PC-3 (cell line): ENCODE measurements at regions not wholly inside any gene's neighbourhood (a gene's known extent, or its start where the extent isn't known, plus 50 kb on each side); places are given as distances from the start of the nearest gene placed in this dataset.
A peak's percentile ranks its signal among the peaks of the same experiment; 100 is the strongest.

Experiments used
- ATAC-seq: fragments of 200-7000 bp; cut with Tn5 transposase; 2 replicates; pipeline ENCODE4 v1.9.1; 2020; ENCODE audit warnings: mild to moderate bottlenecking, moderate library complexity
- BruUV-seq: library from RNA; stranded (reverse); fragments of 400-500 nt; replicated peaks from 2 replicates; lab custom pipeline; 2021; lab: Mats Ljungman, UMichigan
- CTCF ChIA-PET: fragments of 300-600 bp; sonication (Branson Sonifier 250); formaldehyde crosslinking; loops from one replicate; lab custom pipeline; 2022; ENCODE audit warnings: antibody characterized with exemption; lab: Charles Lee
- POLR2A ChIA-PET: fragments of 300-600 bp; sonication (Branson Sonifier 250); formaldehyde crosslinking; loops from one replicate; lab custom pipeline; 2022; ENCODE audit warnings: antibody characterized with exemption; ENCODE audit not compliant: unreplicated experiment; lab: Charles Lee
- DNase-seq: peaks from one replicate; pipeline ENCODE4 v3.0.0-alpha.2; 2015
- H2AFZ ChIP-seq: fragments of 300-600 bp; sonication (generic); 2 replicates; pipeline ENCODE4 v1.6.0; 2016; ENCODE audit warnings: antibody characterized with exemption, low read length
- H3F3A ChIP-seq: fragments of 300-600 bp; sonication (generic); one replicate; pipeline ENCODE4 v1.6.0; 2017; ENCODE audit warnings: antibody characterized with exemption, low read length, control low read depth, mild to moderate bottlenecking; ENCODE audit not compliant: unreplicated experiment
- H3K27ac ChIP-seq: fragments of 300-600 bp; sonication (generic); 2 replicates; pipeline ENCODE4 v1.5.1; 2016; ENCODE audit warnings: mild to moderate bottlenecking, low read length
- H3K27me3 ChIP-seq: fragments of 300-600 bp; sonication (generic); 2 replicates; pipeline ENCODE4 v1.6.1; 2016; ENCODE audit warnings: low read length, mixed read lengths
- H3K36me3 ChIP-seq: fragments of 300-600 bp; sonication (generic); 2 replicates; pipeline ENCODE4 v1.6.1; 2016; ENCODE audit warnings: low read depth, mixed run types, low read length, mixed read lengths
- H3K4me1 ChIP-seq: fragments of 300-600 bp; sonication (generic); 2 replicates; pipeline ENCODE4 v1.5.1; 2016; ENCODE audit warnings: low read length; ENCODE audit not compliant: insufficient read depth
- H3K4me2 ChIP-seq: fragments of 300-600 bp; sonication (generic); 2 replicates; pipeline ENCODE4 v1.6.0; 2016; ENCODE audit warnings: low read length
- H3K4me3 ChIP-seq: fragments of 300-600 bp; sonication (generic); 2 replicates; pipeline ENCODE4 v1.5.1; 2016; ENCODE audit warnings: mild to moderate bottlenecking, low read length, mixed read lengths
- H3K79me2 ChIP-seq: fragments of 300-600 bp; sonication (generic); 2 replicates; pipeline ENCODE4 v1.6.1; 2017; ENCODE audit warnings: low read length, mixed read lengths
- H3K9ac ChIP-seq: fragments of 300-600 bp; sonication (generic); 2 replicates; pipeline ENCODE4 v1.6.0; 2016; ENCODE audit warnings: mild to moderate bottlenecking, low read length
- H3K9me2 ChIP-seq: fragments of 300-600 bp; sonication (generic); replicated peaks from 2 replicates; pipeline ENCODE4 v1.6.1; 2016; ENCODE audit warnings: mixed run types, low read length, mixed read lengths
- H3K9me3 ChIP-seq: fragments of 300-600 bp; sonication (generic); 2 replicates; pipeline ENCODE4 v1.6.1; 2016; ENCODE audit warnings: low read length, mixed read lengths
- H4K20me1 ChIP-seq: fragments of 300-600 bp; sonication (generic); 2 replicates; pipeline ENCODE4 v1.6.1; 2016; ENCODE audit warnings: low read length, mixed read lengths
- CTCF ChIP-seq: fragments of 300-600 bp; sonication (generic); conservative IDR thresholded peaks from 2 replicates; pipeline ENCODE4 v1.5.1; 2017; ENCODE audit warnings: antibody characterized with exemption, low read depth, mild to moderate bottlenecking, low read length
- EZH2 ChIP-seq: fragments of 300-600 bp; sonication (generic); IDR thresholded peaks from one replicate; pipeline ENCODE4 v1.6.1; 2017; ENCODE audit warnings: antibody characterized with exemption, mild to moderate bottlenecking, low read length; ENCODE audit not compliant: unreplicated experiment
- EZH2phosphoT487 ChIP-seq: fragments of 300-600 bp; sonication (generic); IDR thresholded peaks from 2 replicates; pipeline ENCODE4 v1.6.1; 2018; ENCODE audit warnings: mild to moderate bottlenecking, antibody characterized with exemption, low read length, borderline replicate concordance
- intact Hi-C: fragments of 100-400 bp; cut with micrococcal nuclease; formaldehyde crosslinking; loops from 2 replicates; pipeline ENCODE4 v1.9.0; 2023

GRCh38 chr19:30670011-30670329, 297.8 kb downstream of the ZNF536 start:
- Histone ChIP-seq H3K79me2 (no peaks in the 10 kb centered on the region), H3K27ac (no peak overlapping the region), H3F3A (no peaks in the 10 kb centered on the region), H3K4me1 (no peaks in the 10 kb centered on the region), H4K20me1 (no peaks in the 10 kb centered on the region), H3K9ac (no peak overlapping the region), H3K9me2 (no peaks in the 10 kb centered on the region), H3K36me3 (no peaks in the 10 kb centered on the region), H3K27me3 (peaks cover 11% of the 10 kb centered on the region; the same call in 1 of the 2 replicates), H3K4me3 (no peak overlapping the region), H3K4me2 (no peak overlapping the region), H2AFZ (no peak overlapping the region), H3K9me3 (no peaks in the 10 kb centered on the region)
- no TSS peak for BruUV-seq
- DNase-seq (no peak), ATAC-seq (no peak)
- intact Hi-C loops, result no loop called here
- TF ChIP-seq EZH2, result no peak
- TF ChIP-seq EZH2phosphoT487, result no peak
- no peak for TF ChIP-seq CTCF
- ChIA-PET POLR2A (no interaction called here), CTCF (interaction anchor here (0.6 kb wide), 1 partner anchor 1899 kb away, joined by 4 read pairs; no protein-coding TSS in a partner anchor)

GRCh38 chr19:30669329-30670010, 297.3 kb downstream of the ZNF536 start:
- Histone ChIP-seq H3K4me2 (peak overlapping the region; percentile 25), H3K27me3 (peaks cover 11% of the 10 kb centered on the region; the same call in 1 of the 2 replicates), H3K9me3 (no peaks in the 10 kb centered on the region), H2AFZ (0 out of 2 replicates have a peak overlapping the region, but pooled peaks have one; percentile 38), H3K36me3 (no peaks in the 10 kb centered on the region), H3K9me2 (no peaks in the 10 kb centered on the region), H3K9ac (no peak overlapping the region), H3K27ac (no peak overlapping the region), H4K20me1 (no peaks in the 10 kb centered on the region), H3K4me1 (no peaks in the 10 kb centered on the region), H3F3A (no peaks in the 10 kb centered on the region), H3K4me3 (no peak overlapping the region), H3K79me2 (no peaks in the 10 kb centered on the region)
- intact Hi-C loops, result loop anchor here (5.0 kb wide), 1 partner anchor 1553 kb away; no protein-coding TSS in a partner anchor
- ATAC-seq (peak; percentile 43; the same call in 1 of the 2 replicates), DNase-seq (peak; percentile 39)
- TF ChIP-seq EZH2 (no peak), CTCF (peak; percentile 83)
- ChIA-PET POLR2A (no interaction called here), CTCF (interaction anchor here (0.6 kb wide), 1 partner anchor 1900 kb away, joined by 4 read pairs; no protein-coding TSS in a partner anchor)
- no TSS peak for BruUV-seq

GRCh38 chr19:30668521-30669155, 296.5 kb downstream of the ZNF536 start:
- Histone ChIP-seq H3K4me3 (no peak overlapping the region), H3K27ac (no peak overlapping the region), H3F3A (no peaks in the 10 kb centered on the region), H3K4me2 (no peak overlapping the region), H3K27me3 (peaks cover 11% of the 10 kb centered on the region; the same call in 1 of the 2 replicates), H3K9ac (no peak overlapping the region), H3K9me2 (no peaks in the 10 kb centered on the region), H3K79me2 (no peaks in the 10 kb centered on the region), H3K9me3 (no peaks in the 10 kb centered on the region), H3K36me3 (no peaks in the 10 kb centered on the region), H3K4me1 (no peaks in the 10 kb centered on the region), H4K20me1 (no peaks in the 10 kb centered on the region), H2AFZ (no peak overlapping the region)
- TF ChIP-seq EZH2phosphoT487 (no peak), EZH2 (no peak), CTCF (no peak)
- ChIA-PET CTCF (no interaction called here), POLR2A (no interaction called here)
- no TSS peak for BruUV-seq
- intact Hi-C loops, result loop anchor here (5.0 kb wide), 1 partner anchor 1554 kb away; no protein-coding TSS in a partner anchor
- ATAC-seq, result no peak
- no peak for DNase-seq
